Ovary (tissue), 7 donors: ENCODE measurements at regions not wholly inside any gene's neighbourhood (a gene's known extent, or its start where the extent isn't known, plus 50 kb on each side); places are given as distances from the start of the nearest gene placed in this dataset.

ENCODE experiments used
- DNase-seq, 5 donors: peaks; one replicate each; pipeline ENCODE4 v3.0.0-alpha.2; 2019 to 2020
- H3K27ac ChIP-seq, 2 donors: fragments of 200-600 bp; one replicate each; pipeline versions ENCODE4 v1.5.1 to v1.8.0; 2019 to 2022
- H3K27me3 ChIP-seq: fragments of 200-600 bp; one replicate; pipeline ENCODE4 v1.8.0; 2022
- H3K36me3 ChIP-seq: fragments of 200-600 bp; sonication (generic); one replicate; pipeline ENCODE4 v1.5.1; 2019
- H3K4me1 ChIP-seq: one replicate; pipeline ENCODE4 v1.8.1; 2013; ENCODE audit warnings: mild to moderate bottlenecking, moderate library complexity; ENCODE audit not compliant: insufficient read depth
- H3K4me3 ChIP-seq: fragments of 200-600 bp; sonication (generic); one replicate; pipeline ENCODE4 v1.5.1; 2017
- H3K9me3 ChIP-seq, 2 donors: fragments of 200-600 bp in 1 of 2; sonication (generic) in 1 of 2; one replicate each; pipeline versions ENCODE4 v1.5.1 to v1.8.1; 2013 to 2019; ENCODE audit warnings: mild to moderate bottlenecking in 1 of 2, moderate library complexity in 1 of 2
- EP300 ChIP-seq: sonication (generic); formaldehyde crosslinking; IDR thresholded peaks from one replicate; pipeline ENCODE4 v1.6.1; 2017; ENCODE audit warnings: antibody characterized with exemption
- POLR2A ChIP-seq: fragments of 450-650 bp; IDR thresholded peaks from one replicate; pipeline ENCODE4 v1.6.1; 2017; ENCODE audit warnings: antibody characterized with exemption, mild to moderate bottlenecking, moderate library complexity
- whole genome bisulfite sequencing, 3 donors: extraction: QIAGEN DNeasy Blood & Tissue Kit in 1 of 3; methylation state at CpG; one replicate each; pipeline versions ENCODE4 v1.1.5 to v1.1.7; 2013 to 2017; 5-methylcytosine and 5-hydroxymethylcytosine counted together
- intact Hi-C, 4 donors: fragments of 100-400 bp; cut with DNase I; formaldehyde crosslinking; loops; one replicate each; pipeline versions ENCODE4 v1.11.0 to v1.15.1; 2022 to 2023
- TF ChIP-seq, protein P1 (sequence below), 3 donors: fragments of 450-650 bp in 2 of 3; fragments of 200-600 bp in 1 of 3; IDR thresholded peaks; one replicate each; pipeline versions ENCODE4 v1.5.1 to v1.8.0; 2016 to 2022; ENCODE audit warnings: antibody characterized with exemption in 3 of 3, mild to moderate bottlenecking in 1 of 3
- donor health status: DM: no; HTN: no; CAD: no; lungs with moderate emphysema.
- donor health status: DM: no; HTN: no; CAD: no.
- donor health status: Bipolar disorder and iron deficiency.
- donor health status: DM: no; HTN: no; CAD: no.
- donor health status: DM: yes; HTN: yes; CAD: no.

DNA sequence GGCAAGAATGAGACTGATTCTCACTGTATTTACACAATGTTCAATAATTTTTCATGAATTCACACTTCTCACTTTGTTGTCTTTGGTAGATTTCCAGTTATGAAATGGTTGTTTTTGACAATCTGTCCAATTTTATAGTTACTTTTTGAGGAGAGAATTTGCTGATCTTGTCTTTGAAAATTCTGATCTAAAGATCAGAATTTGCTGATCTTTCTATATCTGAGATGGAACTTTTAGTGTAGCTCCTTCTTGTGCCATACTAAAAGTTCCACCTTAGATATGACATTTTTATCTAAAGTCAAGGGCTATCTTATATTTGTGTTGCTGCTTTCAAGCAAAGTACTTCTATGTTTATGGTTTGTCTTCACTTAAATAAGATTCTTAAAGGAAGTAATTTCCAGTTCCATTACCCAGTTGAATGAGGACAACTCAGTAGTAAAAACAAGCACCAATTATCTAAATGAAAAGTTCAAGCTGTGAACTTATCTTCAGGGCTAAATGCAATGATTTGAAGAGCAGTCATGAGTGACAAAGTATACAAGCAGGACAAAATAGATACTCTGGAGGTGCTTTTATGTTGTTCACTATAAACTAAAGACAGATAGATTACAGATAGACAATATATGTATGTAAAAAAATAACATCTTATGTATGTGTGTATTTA is 76.4 kb upstream of the FOXG1 start:
- Histone ChIP-seq H3K4me1 (no peaks in the 10 kb centered on the region), H3K36me3 (no peaks in the 10 kb centered on the region), H3K27ac (no peak overlapping the region), H3K4me3 (no peak overlapping the region), H3K9me3 (no peaks in the 10 kb centered on the region), H3K27me3 (no peaks in the 10 kb centered on the region)
- no peak for DNase-seq
- no peak for TF ChIP-seq POLR2A
- no peak for TF ChIP-seq EP300
- TF ChIP-seq, protein P1, sequence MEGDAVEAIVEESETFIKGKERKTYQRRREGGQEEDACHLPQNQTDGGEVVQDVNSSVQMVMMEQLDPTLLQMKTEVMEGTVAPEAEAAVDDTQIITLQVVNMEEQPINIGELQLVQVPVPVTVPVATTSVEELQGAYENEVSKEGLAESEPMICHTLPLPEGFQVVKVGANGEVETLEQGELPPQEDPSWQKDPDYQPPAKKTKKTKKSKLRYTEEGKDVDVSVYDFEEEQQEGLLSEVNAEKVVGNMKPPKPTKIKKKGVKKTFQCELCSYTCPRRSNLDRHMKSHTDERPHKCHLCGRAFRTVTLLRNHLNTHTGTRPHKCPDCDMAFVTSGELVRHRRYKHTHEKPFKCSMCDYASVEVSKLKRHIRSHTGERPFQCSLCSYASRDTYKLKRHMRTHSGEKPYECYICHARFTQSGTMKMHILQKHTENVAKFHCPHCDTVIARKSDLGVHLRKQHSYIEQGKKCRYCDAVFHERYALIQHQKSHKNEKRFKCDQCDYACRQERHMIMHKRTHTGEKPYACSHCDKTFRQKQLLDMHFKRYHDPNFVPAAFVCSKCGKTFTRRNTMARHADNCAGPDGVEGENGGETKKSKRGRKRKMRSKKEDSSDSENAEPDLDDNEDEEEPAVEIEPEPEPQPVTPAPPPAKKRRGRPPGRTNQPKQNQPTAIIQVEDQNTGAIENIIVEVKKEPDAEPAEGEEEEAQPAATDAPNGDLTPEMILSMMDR (IDR thresholded peaks at IDR 0.05) = no peak
- intact Hi-C loops = no loop called here

DNA sequence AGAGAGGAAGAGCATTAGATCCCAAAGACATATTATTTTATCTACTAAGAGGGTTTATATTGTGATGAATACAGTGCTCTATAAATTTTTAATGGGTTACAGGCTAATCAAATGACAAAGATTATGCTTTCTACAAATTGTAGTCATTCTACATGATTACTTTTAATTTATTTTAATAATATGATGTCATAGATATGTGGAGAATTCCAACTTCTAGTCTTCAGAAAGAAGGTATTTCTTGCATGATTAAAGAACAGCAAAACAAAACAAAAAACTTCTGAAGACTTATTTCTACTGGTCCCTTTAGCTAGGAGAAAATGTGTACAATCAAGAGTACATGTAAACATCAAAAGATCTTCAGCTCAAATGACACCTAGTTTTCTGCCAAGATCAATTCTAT is 71.5 kb upstream of the FOXG1 start:
- H3K4me3 ChIP-seq = no peak overlapping the region
- intact Hi-C loops = no loop called here
- DNase-seq = no peak
- H3K27me3 ChIP-seq = no peaks in the 10 kb centered on the region
- no peak overlapping the region for H3K27ac ChIP-seq
- TF ChIP-seq POLR2A (no peak), EP300 (no peak)
- H3K36me3 ChIP-seq = no peaks in the 10 kb centered on the region
- no peaks in the 10 kb centered on the region for H3K4me1 ChIP-seq
- no peaks in the 10 kb centered on the region for H3K9me3 ChIP-seq

- Histone ChIP-seq H3K4me1 (no peaks in the 10 kb centered on the region), H3K36me3 (no peaks in the 10 kb centered on the region)
- intact Hi-C loops = no loop called here
Observed at GRCh38 chr14:28701733-28702132, 64.9 kb upstream of the FOXG1 start.

GRCh38 chr14:28703482-28703881 is 63.1 kb upstream of the FOXG1 start:
- 75 to 81% (median 77%) methylated on average over 4 of the region's 4 CpGs for WGBS, 3 donors
- intact Hi-C loops = no loop called here
- H3K27me3 ChIP-seq = no peaks in the 10 kb centered on the region
- no peak overlapping the region for H3K27ac ChIP-seq
- H3K9me3 ChIP-seq = no peaks in the 10 kb centered on the region
- DNase-seq = no peak
- no peaks in the 10 kb centered on the region for H3K36me3 ChIP-seq
- no peak overlapping the region for H3K4me3 ChIP-seq
- H3K4me1 ChIP-seq = no peaks in the 10 kb centered on the region
- TF ChIP-seq EP300 (no peak), POLR2A (no peak)
- TF ChIP-seq, protein P1 (IDR thresholded peaks at IDR 0.05) = no peak

More at GRCh38 chr14:28701733-28702132, 64.9 kb upstream of the FOXG1 start:
- Histone ChIP-seq H3K9me3 (no peaks in the 10 kb centered on the region), H3K27me3 (no peaks in the 10 kb centered on the region), H3K27ac (no peak overlapping the region), H3K4me3 (no peak overlapping the region)
- no peak for TF ChIP-seq EP300
- TF ChIP-seq, protein P1 (IDR thresholded peaks at IDR 0.05) = no peak
- no peak for TF ChIP-seq POLR2A
- 72 to 91% (median 73%) methylated on average over 2 of the region's 2 CpGs for WGBS, 3 donors
- no peak for DNase-seq

- TF ChIP-seq POLR2A (no peak), EP300 (no peak)
- TF ChIP-seq, protein P1 (IDR thresholded peaks at IDR 0.05) = no peak
Observed at GRCh38 chr14:28704153-28704552, 62.4 kb upstream of the FOXG1 start.

More at GRCh38 chr14:28704153-28704552, 62.4 kb upstream of the FOXG1 start:
- Histone ChIP-seq H3K36me3 (no peaks in the 10 kb centered on the region), H3K4me1 (no peaks in the 10 kb centered on the region), H3K27ac (no peak overlapping the region), H3K9me3 (no peaks in the 10 kb centered on the region), H3K4me3 (no peak overlapping the region), H3K27me3 (no peaks in the 10 kb centered on the region)
- no peak for DNase-seq
- intact Hi-C loops = no loop called here
